ENCODE measurements at regions not wholly inside any gene's neighbourhood (a gene's known extent, or its start where the extent isn't known, plus 50 kb on each side); places are given as distances from the start of the nearest gene placed in this dataset.

- Mint-ChIP-seq H3K36me3 (no peaks in the 10 kb centered on the region), H3K27me3 (ENCODE audit: low read depth) (peaks cover 20% of the 10 kb centered on the region), H3K27ac (no peak overlapping the region), H3K4me1 (no peaks in the 10 kb centered on the region), H3K9me3 (no peaks in the 10 kb centered on the region), H3K4me3 (no peak overlapping the region)
- TF ChIP-seq, protein P1, sequence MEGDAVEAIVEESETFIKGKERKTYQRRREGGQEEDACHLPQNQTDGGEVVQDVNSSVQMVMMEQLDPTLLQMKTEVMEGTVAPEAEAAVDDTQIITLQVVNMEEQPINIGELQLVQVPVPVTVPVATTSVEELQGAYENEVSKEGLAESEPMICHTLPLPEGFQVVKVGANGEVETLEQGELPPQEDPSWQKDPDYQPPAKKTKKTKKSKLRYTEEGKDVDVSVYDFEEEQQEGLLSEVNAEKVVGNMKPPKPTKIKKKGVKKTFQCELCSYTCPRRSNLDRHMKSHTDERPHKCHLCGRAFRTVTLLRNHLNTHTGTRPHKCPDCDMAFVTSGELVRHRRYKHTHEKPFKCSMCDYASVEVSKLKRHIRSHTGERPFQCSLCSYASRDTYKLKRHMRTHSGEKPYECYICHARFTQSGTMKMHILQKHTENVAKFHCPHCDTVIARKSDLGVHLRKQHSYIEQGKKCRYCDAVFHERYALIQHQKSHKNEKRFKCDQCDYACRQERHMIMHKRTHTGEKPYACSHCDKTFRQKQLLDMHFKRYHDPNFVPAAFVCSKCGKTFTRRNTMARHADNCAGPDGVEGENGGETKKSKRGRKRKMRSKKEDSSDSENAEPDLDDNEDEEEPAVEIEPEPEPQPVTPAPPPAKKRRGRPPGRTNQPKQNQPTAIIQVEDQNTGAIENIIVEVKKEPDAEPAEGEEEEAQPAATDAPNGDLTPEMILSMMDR (IDR thresholded peaks at IDR 0.05; ENCODE audit: unreplicated experiment): no peak
- DNase-seq (ENCODE audit: low spot score in 2 of 2, unreplicated experiment in 2 of 2): no peak
Measured at GRCh38 chr10:70991140-70992124, 103.1 kb upstream of the PCBD1 start.

DNA sequence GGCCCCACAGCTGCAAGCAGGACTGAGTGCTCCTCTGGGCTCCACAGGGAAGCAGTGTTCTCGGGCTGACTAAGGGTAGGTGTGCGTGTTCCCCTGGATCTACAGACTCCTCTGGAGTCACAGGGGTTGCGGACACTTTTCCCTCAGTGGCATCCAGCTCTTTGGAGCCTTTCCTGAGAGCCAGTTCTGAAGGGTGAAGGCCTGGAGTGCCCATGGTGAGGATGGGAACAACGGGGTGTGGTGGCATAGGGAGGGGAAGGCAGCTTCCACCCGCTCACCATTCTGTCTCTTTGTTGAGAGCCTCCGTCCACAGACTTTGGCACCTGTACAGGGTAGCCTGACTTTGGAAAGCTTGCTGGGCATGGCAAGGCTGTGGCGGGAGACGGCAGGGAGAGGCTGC, 104.1 kb upstream of the PCBD1 start:
- no peak overlapping the region for H3K27ac Mint-ChIP-seq
- DNase-seq (ENCODE audit: low spot score in 2 of 2, unreplicated experiment in 2 of 2): no peak
- H3K27me3 Mint-ChIP-seq (ENCODE audit: low read depth): peaks cover 25% of the 10 kb centered on the region
- H3K4me3 Mint-ChIP-seq: no peak overlapping the region
- H3K36me3 Mint-ChIP-seq: no peaks in the 10 kb centered on the region
- no peaks in the 10 kb centered on the region for H3K9me3 Mint-ChIP-seq
- TF ChIP-seq, protein P1 (IDR thresholded peaks at IDR 0.05; ENCODE audit: unreplicated experiment): no peak
- no peaks in the 10 kb centered on the region for H3K4me1 Mint-ChIP-seq

GRCh38 chr10:70993051-70993450, 104.7 kb upstream of the PCBD1 start:
- Mint-ChIP-seq H3K27ac (no peak overlapping the region), H3K27me3 (ENCODE audit: low read depth) (peaks cover 25% of the 10 kb centered on the region), H3K36me3 (no peaks in the 10 kb centered on the region), H3K4me1 (no peaks in the 10 kb centered on the region), H3K9me3 (no peaks in the 10 kb centered on the region), H3K4me3 (no peak overlapping the region)
- TF ChIP-seq, protein P1 (IDR thresholded peaks at IDR 0.05; ENCODE audit: unreplicated experiment): no peak
- DNase-seq (ENCODE audit: low spot score in 2 of 2, unreplicated experiment in 2 of 2): no peak

DNA sequence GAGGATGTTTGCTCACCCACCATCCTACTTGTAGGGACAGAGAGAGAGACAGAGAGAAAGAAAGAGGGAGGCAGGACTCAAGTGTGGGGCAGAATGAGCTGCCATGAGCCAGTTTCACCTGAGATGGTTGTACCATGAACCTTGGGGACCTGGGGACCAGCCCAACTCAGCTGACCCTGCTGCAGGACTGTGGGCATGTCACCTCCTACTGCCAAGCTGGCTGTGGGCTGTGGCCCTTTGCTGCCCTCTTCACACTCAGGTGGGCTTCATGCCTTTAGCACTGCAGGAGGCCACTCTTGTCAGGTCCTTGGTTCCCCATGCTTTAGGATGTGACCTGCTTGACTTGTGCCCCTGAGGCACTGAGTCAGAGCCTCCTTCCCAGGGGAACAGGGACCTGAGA, 108.2 kb upstream of the PCBD1 start:
- no peak for DNase-seq (ENCODE audit: low spot score in 2 of 2, unreplicated experiment in 2 of 2)
- TF ChIP-seq, protein P1 (IDR thresholded peaks at IDR 0.05; ENCODE audit: unreplicated experiment): no peak
- no peaks in the 10 kb centered on the region for H3K36me3 Mint-ChIP-seq
- no peak overlapping the region for H3K27ac Mint-ChIP-seq
- no peak overlapping the region for H3K4me3 Mint-ChIP-seq
- no peaks in the 10 kb centered on the region for H3K4me1 Mint-ChIP-seq
- H3K9me3 Mint-ChIP-seq: peaks cover 3% of the 10 kb centered on the region
- H3K27me3 Mint-ChIP-seq (ENCODE audit: low read depth): peaks cover 41% of the 10 kb centered on the region

DNA sequence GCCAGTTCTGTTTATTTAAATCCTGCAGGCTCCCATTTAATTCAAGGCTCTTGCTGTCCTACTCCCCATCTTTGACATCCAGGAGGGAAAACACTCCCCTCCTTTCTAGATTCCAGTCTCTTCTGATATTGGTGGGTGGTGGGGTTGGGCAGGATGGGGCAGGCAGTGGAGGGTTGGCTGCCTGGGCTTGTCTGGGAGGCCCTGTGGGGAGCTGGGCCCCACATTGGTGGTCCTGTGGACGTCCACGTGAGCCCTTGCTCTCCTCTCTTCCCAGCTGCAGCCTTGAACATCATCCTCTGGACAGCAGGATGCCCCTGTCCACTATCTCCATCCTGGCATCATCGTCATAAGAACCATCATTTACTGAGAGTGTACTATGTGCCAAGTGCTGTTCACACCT, 108.9 kb upstream of the PCBD1 start:
- Mint-ChIP-seq H3K9me3 (peaks cover 3% of the 10 kb centered on the region), H3K27ac (no peak overlapping the region), H3K27me3 (ENCODE audit: low read depth) (peaks cover 48% of the 10 kb centered on the region), H3K36me3 (no peaks in the 10 kb centered on the region), H3K4me3 (no peak overlapping the region), H3K4me1 (no peaks in the 10 kb centered on the region)
- DNase-seq (ENCODE audit: low spot score in 2 of 2, unreplicated experiment in 2 of 2): no peak
- TF ChIP-seq, protein P1 (IDR thresholded peaks at IDR 0.05; ENCODE audit: unreplicated experiment): no peak

All from mesothelial cell of epicardium (in vitro differentiated cells).